GM12872 (cell line): ENCODE measurements at regions not wholly inside any gene's neighbourhood (a gene's known extent, or its start where the extent isn't known, plus 50 kb on each side); places are given as distances from the start of the nearest gene placed in this dataset.

Experiments used
- CTCF ChIP-seq: IDR thresholded peaks from 3 replicates; pipeline ENCODE4 v1.5.1; 2011; ENCODE audit warnings: low read depth, mild to moderate bottlenecking, low read length, moderate library complexity; ENCODE audit not compliant: insufficient read depth

GRCh38 chr4:103774326-103774825 is 54.6 kb upstream of the TACR3 start:
- TF ChIP-seq CTCF = no peak

GRCh38 chr4:103773691-103774231 is 54.0 kb upstream of the TACR3 start:
- TF ChIP-seq CTCF = no peak
